Activated T-cell treated with anti-CD3 and anti-CD28 coated beads, Interleukin-2, amount 50 U/mL, for 24 hours (primary cell): ENCODE measurements at regions not wholly inside any gene's neighbourhood (a gene's known extent, or its start where the extent isn't known, plus 50 kb on each side); places are given as distances from the start of the nearest gene placed in this dataset.

Experiments used
- DNase-seq: peaks from one replicate; pipeline ENCODE4 v3.0.0-alpha.2; 2020
- H3K27ac Mint-ChIP-seq: 2 replicates; pipeline ENCODE4 v1.8.0; 2020; ENCODE audit warnings: mild to moderate bottlenecking, mixed read lengths
- H3K27me3 Mint-ChIP-seq: 2 replicates; pipeline ENCODE4 v1.8.0; 2020; ENCODE audit warnings: mixed read lengths
- H3K36me3 Mint-ChIP-seq: 2 replicates; pipeline ENCODE4 v1.8.0; 2020; ENCODE audit warnings: low read depth, mixed read lengths
- H3K4me1 Mint-ChIP-seq: 2 replicates; pipeline ENCODE4 v1.8.0; 2020; ENCODE audit warnings: low read depth, mixed read lengths
- H3K4me3 Mint-ChIP-seq: 2 replicates; pipeline ENCODE4 v1.8.0; 2020; ENCODE audit warnings: mild to moderate bottlenecking, moderate library complexity, mixed read lengths
- H3K9me3 Mint-ChIP-seq: 2 replicates; pipeline ENCODE4 v1.8.0; 2020; ENCODE audit warnings: mixed read lengths

- H3K27me3 Mint-ChIP-seq = no peaks in the 10 kb centered on the region
- H3K36me3 Mint-ChIP-seq = no peaks in the 10 kb centered on the region
- no peak for DNase-seq
- no peak overlapping the region for H3K4me3 Mint-ChIP-seq
- peaks cover 4% of the 10 kb centered on the region for H3K9me3 Mint-ChIP-seq
- H3K4me1 Mint-ChIP-seq = no peaks in the 10 kb centered on the region
- no peak overlapping the region for H3K27ac Mint-ChIP-seq
These were observed 280.9 kb upstream of the FLRT2 start for GRCh38 chr14:85248881-85249635.

- Mint-ChIP-seq H3K9me3 (peaks cover 4% of the 10 kb centered on the region), H3K27me3 (no peaks in the 10 kb centered on the region), H3K4me3 (no peak overlapping the region), H3K4me1 (no peaks in the 10 kb centered on the region), H3K36me3 (no peaks in the 10 kb centered on the region), H3K27ac (no peak overlapping the region)
- no peak for DNase-seq
These were observed 279.3 kb upstream of the FLRT2 start for GRCh38 chr14:85250414-85251189.

- no peak overlapping the region for H3K4me3 Mint-ChIP-seq
These were observed 277.9 kb upstream of the FLRT2 start for GRCh38 chr14:85252011-85252410.

GRCh38 chr14:85254711-85255110 lies 275.2 kb upstream of the FLRT2 start:
- no peak overlapping the region for H3K4me3 Mint-ChIP-seq
- no peak for DNase-seq
- no peaks in the 10 kb centered on the region for H3K36me3 Mint-ChIP-seq
- H3K4me1 Mint-ChIP-seq = no peaks in the 10 kb centered on the region
- H3K9me3 Mint-ChIP-seq = peaks cover 2% of the 10 kb centered on the region
- H3K27ac Mint-ChIP-seq = no peak overlapping the region
- no peaks in the 10 kb centered on the region for H3K27me3 Mint-ChIP-seq

More at GRCh38 chr14:85252011-85252410, 277.9 kb upstream of the FLRT2 start:
- H3K9me3 Mint-ChIP-seq = peaks cover 4% of the 10 kb centered on the region
- no peaks in the 10 kb centered on the region for H3K4me1 Mint-ChIP-seq
- H3K36me3 Mint-ChIP-seq = no peaks in the 10 kb centered on the region
- no peaks in the 10 kb centered on the region for H3K27me3 Mint-ChIP-seq
- H3K27ac Mint-ChIP-seq = no peak overlapping the region
- no peak for DNase-seq

DNA sequence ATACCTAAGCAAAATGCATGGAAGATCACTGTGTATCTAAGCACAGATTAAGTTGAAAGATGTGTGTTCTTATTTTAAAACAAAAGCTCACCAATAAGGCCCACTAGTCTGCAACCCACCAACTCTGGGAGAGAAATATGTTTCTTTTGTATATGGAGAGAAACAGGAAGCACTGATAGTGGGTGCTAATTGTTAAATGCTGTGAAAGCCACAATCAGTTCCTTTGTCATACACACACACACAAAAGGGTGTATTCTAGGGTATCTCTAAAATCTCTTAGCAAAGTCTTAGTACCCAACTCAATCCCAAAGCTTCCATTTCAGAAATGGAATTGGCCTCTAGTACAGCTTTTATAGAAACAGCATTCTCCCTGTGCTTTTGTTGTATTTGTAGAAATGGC lies 272.7 kb upstream of the FLRT2 start:
- Mint-ChIP-seq H3K27ac (no peak overlapping the region), H3K9me3 (peaks cover 11% of the 10 kb centered on the region), H3K4me3 (no peak overlapping the region), H3K36me3 (no peaks in the 10 kb centered on the region), H3K4me1 (no peaks in the 10 kb centered on the region), H3K27me3 (no peaks in the 10 kb centered on the region)
- DNase-seq = no peak

- Mint-ChIP-seq H3K27me3 (no peaks in the 10 kb centered on the region), H3K4me3 (no peak overlapping the region), H3K27ac (no peak overlapping the region), H3K9me3 (peaks cover 14% of the 10 kb centered on the region), H3K4me1 (no peaks in the 10 kb centered on the region), H3K36me3 (no peaks in the 10 kb centered on the region)
- no peak for DNase-seq
These were observed 265.8 kb upstream of the FLRT2 start for GRCh38 chr14:85263916-85264675.

GRCh38 chr14:85273099-85273677 lies 256.8 kb upstream of the FLRT2 start:
- no peaks in the 10 kb centered on the region for H3K9me3 Mint-ChIP-seq
- DNase-seq = no peak

GRCh38 chr14:85273952-85274351 lies 256.0 kb upstream of the FLRT2 start:
- Mint-ChIP-seq H3K9me3 (no peaks in the 10 kb centered on the region), H3K4me1 (no peaks in the 10 kb centered on the region), H3K27me3 (no peaks in the 10 kb centered on the region), H3K4me3 (no peak overlapping the region), H3K27ac (no peak overlapping the region), H3K36me3 (no peaks in the 10 kb centered on the region)
- no peak for DNase-seq

More at GRCh38 chr14:85273099-85273677, 256.8 kb upstream of the FLRT2 start:
- H3K27me3 Mint-ChIP-seq = no peaks in the 10 kb centered on the region
- no peak overlapping the region for H3K4me3 Mint-ChIP-seq
- H3K27ac Mint-ChIP-seq = no peak overlapping the region
- no peaks in the 10 kb centered on the region for H3K4me1 Mint-ChIP-seq
- no peaks in the 10 kb centered on the region for H3K36me3 Mint-ChIP-seq

GRCh38 chr14:85276161-85276978 lies 253.6 kb upstream of the FLRT2 start:
- no peaks in the 10 kb centered on the region for H3K27me3 Mint-ChIP-seq
- H3K36me3 Mint-ChIP-seq = no peaks in the 10 kb centered on the region
- H3K4me1 Mint-ChIP-seq = no peaks in the 10 kb centered on the region
- H3K4me3 Mint-ChIP-seq = no peak overlapping the region
- no peaks in the 10 kb centered on the region for H3K9me3 Mint-ChIP-seq
- no peak overlapping the region for H3K27ac Mint-ChIP-seq
- no peak for DNase-seq

DNA sequence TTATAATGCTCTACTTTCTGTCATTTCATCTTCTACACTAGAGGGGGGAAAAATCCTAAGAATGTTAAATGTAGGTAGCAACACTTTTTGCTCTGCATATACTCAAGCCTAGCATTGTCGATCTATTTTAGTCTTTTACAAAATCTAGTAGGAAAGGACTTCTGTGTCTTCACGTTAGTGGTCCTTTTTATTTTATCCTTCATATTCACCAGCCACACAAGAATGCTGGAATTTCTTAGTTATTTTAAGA lies 253.0 kb upstream of the FLRT2 start:
- Mint-ChIP-seq H3K4me3 (no peak overlapping the region), H3K36me3 (no peaks in the 10 kb centered on the region), H3K4me1 (no peaks in the 10 kb centered on the region), H3K9me3 (no peaks in the 10 kb centered on the region), H3K27ac (no peak overlapping the region), H3K27me3 (no peaks in the 10 kb centered on the region)
- no peak for DNase-seq

- no peak overlapping the region for H3K4me3 Mint-ChIP-seq
- no peaks in the 10 kb centered on the region for H3K27me3 Mint-ChIP-seq
- no peak for DNase-seq
- H3K4me1 Mint-ChIP-seq = no peaks in the 10 kb centered on the region
- H3K36me3 Mint-ChIP-seq = no peaks in the 10 kb centered on the region
- H3K27ac Mint-ChIP-seq = no peak overlapping the region
- no peaks in the 10 kb centered on the region for H3K9me3 Mint-ChIP-seq
These were observed 250.5 kb upstream of the FLRT2 start for GRCh38 chr14:85279407-85279806.

- H3K27me3 Mint-ChIP-seq = no peaks in the 10 kb centered on the region
- no peaks in the 10 kb centered on the region for H3K9me3 Mint-ChIP-seq
- H3K36me3 Mint-ChIP-seq = no peaks in the 10 kb centered on the region
- no peaks in the 10 kb centered on the region for H3K4me1 Mint-ChIP-seq
- H3K4me3 Mint-ChIP-seq = no peak overlapping the region
- DNase-seq = no peak
- H3K27ac Mint-ChIP-seq = no peak overlapping the region
These were observed 249.9 kb upstream of the FLRT2 start for GRCh38 chr14:85280074-85280473.

GRCh38 chr14:85281921-85282320 lies 248.0 kb upstream of the FLRT2 start:
- H3K27ac Mint-ChIP-seq = no peak overlapping the region
- no peaks in the 10 kb centered on the region for H3K36me3 Mint-ChIP-seq
- no peaks in the 10 kb centered on the region for H3K27me3 Mint-ChIP-seq
- H3K9me3 Mint-ChIP-seq = no peaks in the 10 kb centered on the region
- no peak for DNase-seq
- H3K4me1 Mint-ChIP-seq = no peaks in the 10 kb centered on the region
- no peak overlapping the region for H3K4me3 Mint-ChIP-seq

DNA sequence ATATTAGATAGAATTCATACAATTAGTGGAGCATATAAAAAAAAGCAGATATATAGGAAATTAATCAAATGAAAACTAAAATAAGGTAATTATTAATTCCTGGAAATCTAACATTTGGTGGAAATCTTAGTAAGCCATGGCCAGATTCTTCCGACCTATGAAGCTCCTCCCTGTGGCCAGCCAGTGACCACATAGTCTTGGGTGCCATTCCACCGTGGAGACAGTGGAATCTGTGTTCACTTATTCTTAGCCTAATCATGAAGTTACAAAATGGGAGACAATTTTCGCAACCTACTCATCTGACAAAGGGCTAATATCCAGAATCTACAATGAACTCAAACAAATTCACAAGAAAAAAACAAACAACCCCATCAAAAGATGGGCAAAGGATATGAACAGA lies 241.9 kb upstream of the FLRT2 start:
- no peak for DNase-seq
- H3K4me1 Mint-ChIP-seq = no peaks in the 10 kb centered on the region
- H3K9me3 Mint-ChIP-seq = peaks cover 11% of the 10 kb centered on the region
- H3K27ac Mint-ChIP-seq = no peak overlapping the region
- no peaks in the 10 kb centered on the region for H3K36me3 Mint-ChIP-seq
- no peak overlapping the region for H3K4me3 Mint-ChIP-seq
- no peaks in the 10 kb centered on the region for H3K27me3 Mint-ChIP-seq
